Trophoblast cell (in vitro differentiated cells and primary cell): ENCODE measurements at regions not wholly inside any gene's neighbourhood (a gene's known extent, or its start where the extent isn't known, plus 50 kb on each side); places are given as distances from the start of the nearest gene placed in this dataset.
"Not testable (repeated sequence)": the region's sequence is repeated elsewhere in the genome, so short reads cannot be mapped to it uniquely, and the experiment has no call there.

Source experiments
- DNase-seq, 2 donors: peaks; one replicate each; pipeline ENCODE4 v3.0.0-alpha.2; 2016
- H2AFZ ChIP-seq: 2 replicates; pipeline ENCODE4 v1.6.1; 2013; ENCODE audit warnings: low read length, moderate library complexity, mild to moderate bottlenecking; ENCODE audit not compliant: insufficient read depth, poor library complexity
- H2AK5ac ChIP-seq: 2 replicates; pipeline ENCODE4 v1.6.1; 2013; ENCODE audit warnings: mild to moderate bottlenecking, low read length
- H2BK120ac ChIP-seq: 2 replicates; pipeline ENCODE4 v1.6.1; 2013; ENCODE audit warnings: low read length, mild to moderate bottlenecking, moderate library complexity; ENCODE audit not compliant: insufficient read depth, poor library complexity
- H2BK12ac ChIP-seq: 2 replicates; pipeline ENCODE4 v1.6.1; 2013; ENCODE audit warnings: mild to moderate bottlenecking, low read length, moderate library complexity
- H2BK5ac ChIP-seq: 2 replicates; pipeline ENCODE4 v1.6.1; 2013; ENCODE audit warnings: low read length, low read depth, moderate library complexity, mild to moderate bottlenecking; ENCODE audit not compliant: poor library complexity
- H3K14ac ChIP-seq: 2 replicates; pipeline ENCODE4 v1.6.1; 2013; ENCODE audit warnings: mild to moderate bottlenecking, low read length
- H3K18ac ChIP-seq: 2 replicates; pipeline ENCODE4 v1.6.1; 2013; ENCODE audit warnings: mild to moderate bottlenecking, low read length
- H3K23ac ChIP-seq: 2 replicates; pipeline ENCODE4 v1.6.1; 2013; ENCODE audit warnings: low read length
- H3K27ac ChIP-seq: 2 replicates; pipeline ENCODE4 v1.5.1; 2013; ENCODE audit warnings: low read depth, mild to moderate bottlenecking, inconsistent platforms, low read length, moderate library complexity
- H3K27me3 ChIP-seq: 2 replicates; pipeline ENCODE4 v1.6.1; 2013; ENCODE audit warnings: inconsistent platforms, mild to moderate bottlenecking, low read length, moderate library complexity; ENCODE audit not compliant: insufficient read depth
- H3K36me3 ChIP-seq, 2 experiments: 1 replicate in 1 of 2; 2 replicates in 1 of 2; pipeline ENCODE4 v1.6.1; 2013; ENCODE audit warnings: low read length in 2 of 2, mild to moderate bottlenecking in 2 of 2, moderate library complexity in 1 of 2; ENCODE audit not compliant: insufficient read depth in 2 of 2, control insufficient read depth in 1 of 2
- H3K4ac ChIP-seq: 2 replicates; pipeline ENCODE4 v1.6.1; 2013; ENCODE audit warnings: low read depth, mild to moderate bottlenecking, low read length, moderate library complexity
- H3K4me1 ChIP-seq, 2 experiments: 1 replicate in 1 of 2; 2 replicates in 1 of 2; pipeline ENCODE4 v1.6.1; 2013; ENCODE audit warnings: low read length in 2 of 2, mild to moderate bottlenecking in 2 of 2, moderate library complexity in 1 of 2; ENCODE audit not compliant: insufficient read depth in 2 of 2, control insufficient read depth in 1 of 2
- H3K4me2 ChIP-seq: 2 replicates; pipeline ENCODE4 v1.6.1; 2013; ENCODE audit warnings: inconsistent platforms, mild to moderate bottlenecking, low read length, moderate library complexity
- H3K4me3 ChIP-seq: 2 replicates; pipeline ENCODE4 v1.5.1; 2013; ENCODE audit warnings: mild to moderate bottlenecking, low read depth, low read length, inconsistent platforms
- H3K79me1 ChIP-seq: one replicate; pipeline ENCODE4 v1.6.1; 2013; ENCODE audit warnings: low read length
- H3K79me2 ChIP-seq: 2 replicates; pipeline ENCODE4 v1.6.1; 2013; ENCODE audit warnings: low read length, mild to moderate bottlenecking; ENCODE audit not compliant: control insufficient read depth, insufficient read depth, poor library complexity
- H3K9ac ChIP-seq: 2 replicates; pipeline ENCODE4 v1.6.1; 2013; ENCODE audit warnings: mild to moderate bottlenecking, low read length
- H3K9me3 ChIP-seq: 2 replicates; pipeline ENCODE4 v1.6.1; 2013; ENCODE audit warnings: low read depth, mild to moderate bottlenecking, control low read depth, inconsistent platforms, low read length; ENCODE audit not compliant: insufficient read depth
- H4K12ac ChIP-seq: 2 replicates; pipeline ENCODE4 v1.6.1; 2013; ENCODE audit warnings: low read depth, mild to moderate bottlenecking, low read length, moderate library complexity
- H4K8ac ChIP-seq: 2 replicates; pipeline ENCODE4 v1.6.1; 2013; ENCODE audit warnings: low read depth, mild to moderate bottlenecking, low read length, moderate library complexity
- H4K91ac ChIP-seq: one replicate; pipeline ENCODE4 v1.6.1; 2013; ENCODE audit warnings: low read depth, mild to moderate bottlenecking, low read length, moderate library complexity
- WGBS: extraction: QIAGEN DNeasy Blood & Tissue Kit; methylation state at CpG from one replicate; pipeline ENCODE4 v1.1.7; 2013; ENCODE audit warnings: missing lambda C conversion rate; ENCODE audit not compliant: insufficient read length, insufficient coverage; ENCODE audit errors: extremely low coverage; 5-methylcytosine and 5-hydroxymethylcytosine counted together

DNA sequence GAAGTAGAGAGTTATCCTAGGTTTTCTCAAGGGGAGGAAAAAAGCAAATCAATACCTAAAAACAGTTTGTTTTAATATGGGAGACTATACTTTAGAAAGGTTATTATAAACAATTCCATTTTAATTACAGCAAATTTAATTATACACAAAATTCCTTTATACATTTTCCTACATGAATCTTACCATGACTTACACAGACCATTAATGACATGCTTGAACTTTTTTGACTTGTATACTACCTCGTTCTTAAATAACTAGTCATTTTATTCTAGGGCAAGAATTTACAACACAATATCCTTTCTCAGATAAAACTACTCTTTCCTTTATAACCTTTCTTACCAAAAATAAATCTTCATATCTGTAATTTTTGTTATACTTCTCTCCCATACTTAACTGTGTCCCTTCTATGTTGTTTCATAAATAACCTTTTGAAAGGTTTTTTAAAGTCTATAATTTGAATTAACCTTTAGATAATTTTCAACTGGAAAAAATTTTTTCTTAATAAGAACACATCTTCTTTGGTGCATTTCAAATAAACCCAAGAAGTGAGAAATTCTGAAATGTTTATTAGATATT is 729.4 kb downstream of the TENT5A start:
- H3K36me3 ChIP-seq, result peaks cover 0 to 2% of the 10 kb centered on the region in 2 experiments
- H2BK120ac ChIP-seq, result no peak overlapping the region
- H3K4me1 ChIP-seq, result no peaks in the 10 kb centered on the region
- H3K14ac ChIP-seq, result no peak overlapping the region
- no peak overlapping the region for H3K9ac ChIP-seq
- H2BK12ac ChIP-seq, result no peak overlapping the region
- no peak overlapping the region for H4K91ac ChIP-seq
- H2AFZ ChIP-seq, result no peak overlapping the region
- H2AK5ac ChIP-seq, result no peak overlapping the region
- no peaks in the 10 kb centered on the region for H3K79me2 ChIP-seq
- no peak overlapping the region for H3K18ac ChIP-seq
- no peak overlapping the region for H4K8ac ChIP-seq
- peaks cover 9% of the 10 kb centered on the region for H3K9me3 ChIP-seq
- no CpG with 5 or more reads among the region's 1 CpG for WGBS
- H3K4ac ChIP-seq, result no peak overlapping the region
- no peaks in the 10 kb centered on the region for H3K79me1 ChIP-seq
- no peak overlapping the region for H3K4me3 ChIP-seq
- H4K12ac ChIP-seq, result no peak overlapping the region
- no peak overlapping the region for H2BK5ac ChIP-seq
- H3K27me3 ChIP-seq, result no peaks in the 10 kb centered on the region
- DNase-seq, result no peak
- no peak overlapping the region for H3K4me2 ChIP-seq
- no peak overlapping the region for H3K23ac ChIP-seq
- H3K27ac ChIP-seq, result no peak overlapping the region

DNA sequence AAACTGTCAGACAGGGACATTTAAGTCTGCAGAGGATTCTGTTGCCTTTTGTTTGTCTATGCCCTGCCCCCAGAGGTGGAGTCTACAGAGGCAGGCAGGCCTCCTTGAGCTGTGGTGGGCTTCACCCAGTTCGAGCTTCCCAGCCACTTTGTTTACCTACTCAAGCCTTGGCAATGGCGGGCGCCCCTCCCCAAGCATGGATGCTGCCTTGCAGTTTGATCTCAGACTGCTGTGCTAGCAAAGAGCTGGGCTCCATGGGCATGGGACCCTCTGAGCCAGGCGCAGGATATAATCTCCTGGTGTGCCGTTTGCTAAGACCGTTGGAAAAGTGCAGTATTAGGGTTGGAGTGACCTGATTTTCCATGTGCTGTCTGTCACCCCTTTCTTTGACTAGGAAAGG is 734.9 kb downstream of the TENT5A start:
- H3K27me3 ChIP-seq, H3K23ac ChIP-seq, H3K79me1 ChIP-seq, H4K91ac ChIP-seq, H4K8ac ChIP-seq, H3K4me3 ChIP-seq, DNase-seq, H2BK12ac ChIP-seq, H3K9me3 ChIP-seq, H3K4me1 ChIP-seq, H2BK5ac ChIP-seq, H2AFZ ChIP-seq, H3K36me3 ChIP-seq, H3K14ac ChIP-seq, H3K27ac ChIP-seq, H2BK120ac ChIP-seq, H3K79me2 ChIP-seq, H3K18ac ChIP-seq, H4K12ac ChIP-seq, H2AK5ac ChIP-seq, H3K4me2 ChIP-seq, H3K4ac ChIP-seq, H3K9ac ChIP-seq: not testable (repeated sequence)
- WGBS, result no CpG with 5 or more reads among the region's 6 CpGs

DNA sequence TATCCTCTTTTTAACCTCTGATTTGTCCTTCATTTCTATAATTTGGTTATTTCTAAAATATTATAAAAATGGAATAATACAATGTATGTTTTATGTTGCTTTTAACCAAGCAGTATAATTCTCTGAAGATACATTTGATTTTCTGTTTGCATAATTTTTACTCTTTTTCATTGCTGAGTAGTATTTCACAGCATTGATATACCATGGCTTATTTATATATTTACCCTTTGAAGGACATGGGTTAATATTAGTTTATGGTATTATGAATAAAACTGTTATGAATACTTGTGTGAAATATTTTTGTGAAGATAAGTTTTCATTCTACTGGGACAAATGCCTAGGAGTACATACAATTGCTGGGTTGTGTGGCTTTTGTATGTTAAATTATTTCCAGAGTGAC is 748.6 kb downstream of the TENT5A start:
- no peak for DNase-seq
- Histone ChIP-seq H3K27me3 (no peaks in the 10 kb centered on the region), H3K14ac (no peak overlapping the region), H3K18ac (no peak overlapping the region), H4K12ac (no peak overlapping the region), H4K91ac (no peak overlapping the region), H2AFZ (no peak overlapping the region), H2BK12ac (no peak overlapping the region), H3K4me3 (no peak overlapping the region), H3K4me2 (no peak overlapping the region), H4K8ac (no peak overlapping the region), H3K36me3 (no peaks in the 10 kb centered on the region), H3K9ac (no peak overlapping the region), H2BK5ac (no peak overlapping the region), H3K23ac (no peak overlapping the region), H2AK5ac (no peak overlapping the region), H3K79me1 (no peaks in the 10 kb centered on the region), H3K9me3 (peaks cover 5% of the 10 kb centered on the region), H3K79me2 (no peaks in the 10 kb centered on the region), H2BK120ac (no peak overlapping the region), H3K4ac (no peak overlapping the region), H3K4me1 (no peaks in the 10 kb centered on the region), H3K27ac (no peak overlapping the region)

DNA sequence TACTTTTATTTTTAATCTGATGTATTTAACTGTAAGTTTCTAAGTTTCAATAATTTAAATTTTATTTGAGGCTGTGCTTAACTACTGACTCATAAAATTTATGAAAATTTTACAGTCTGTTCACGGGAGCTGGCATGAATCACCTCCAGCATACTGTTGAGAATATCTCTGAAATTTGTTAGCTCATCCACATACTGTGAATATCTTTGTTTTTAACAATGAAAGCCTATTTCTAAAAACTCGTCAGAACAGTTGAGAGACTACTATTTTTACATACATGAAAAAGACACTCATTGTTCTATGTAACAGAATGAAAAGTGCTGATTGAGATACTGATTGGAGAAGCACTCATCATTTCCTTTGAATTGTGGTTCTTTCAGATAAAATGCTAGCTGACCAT is 749.3 kb downstream of the TENT5A start:
- H3K23ac ChIP-seq, result no peak overlapping the region
- H3K36me3 ChIP-seq, result no peaks in the 10 kb centered on the region
- H2AK5ac ChIP-seq, result no peak overlapping the region
- H3K9ac ChIP-seq, result no peak overlapping the region
- H3K4me2 ChIP-seq, result no peak overlapping the region
- no peak overlapping the region for H2BK120ac ChIP-seq
- H4K12ac ChIP-seq, result no peak overlapping the region
- no peak overlapping the region for H2AFZ ChIP-seq
- no peak overlapping the region for H3K27ac ChIP-seq
- H3K18ac ChIP-seq, result no peak overlapping the region
- H2BK5ac ChIP-seq, result no peak overlapping the region
- no peak overlapping the region for H2BK12ac ChIP-seq
- H3K79me2 ChIP-seq, result no peaks in the 10 kb centered on the region
- no peaks in the 10 kb centered on the region for H3K4me1 ChIP-seq
- no peak overlapping the region for H4K91ac ChIP-seq
- H3K27me3 ChIP-seq, result no peaks in the 10 kb centered on the region
- H4K8ac ChIP-seq, result no peak overlapping the region
- no peak overlapping the region for H3K14ac ChIP-seq
- WGBS, result no CpG with 5 or more reads among the region's 2 CpGs
- peak; percentile 20 to 74 for DNase-seq
- peaks cover 5% of the 10 kb centered on the region for H3K9me3 ChIP-seq
- H3K79me1 ChIP-seq, result no peaks in the 10 kb centered on the region
- no peak overlapping the region for H3K4ac ChIP-seq
- no peak overlapping the region for H3K4me3 ChIP-seq
